K562 (cell line): ENCODE measurements at regions not wholly inside any gene's neighbourhood (a gene's known extent, or its start where the extent isn't known, plus 50 kb on each side); places are given as distances from the start of the nearest gene placed in this dataset.

Source experiments
- ATAC-seq: fragments of 200-7000 bp; cut with Tn5 transposase; 3 replicates; pipeline ENCODE4 v1.9.1; 2020; ENCODE audit warnings: moderate library complexity
- BruUV-seq: library from RNA; stranded (reverse); fragments of 400-500 nt; replicated peaks from 2 replicates; lab custom pipeline; 2021; lab: Mats Ljungman, UMichigan
- CTCF ChIA-PET: fragments of 300-600 bp; formaldehyde crosslinking; extraction: SDS; loops from one replicate; lab custom pipeline; 2021; ENCODE audit warnings: low intra/inter-chr PET ratio; lab: Yijun Ruan, JAX
- POLR2A ChIA-PET: fragments of 300-600, 350-650 bp; sonication (Branson Sonifier 250); formaldehyde crosslinking; extraction: SDS; loops from one replicate; lab custom pipeline; 2021; ENCODE audit warnings: antibody characterized with exemption, inconsistent platforms; lab: Yijun Ruan, JAX
- DNase-seq, 4 experiments: peaks; one replicate each; pipeline versions ENCODE4 v3.0.0 to v3.0.0-alpha.2; 2011 to 2018; ENCODE audit warnings: low spot score in 3 of 4, mixed read lengths in 3 of 4; ENCODE audit errors: extremely low read depth in 1 of 4
- FAIRE-seq: peaks from 2 replicates; lab custom pipeline; 2011; peaks lifted over from hg19 to GRCh38; lab: Jason Lieb, UNC
- H2AFZ ChIP-seq: 2 replicates; pipeline ENCODE4 v1.6.0; 2011; ENCODE audit warnings: low read depth, low read length, control low read depth, inconsistent platforms
- H3K27ac ChIP-seq: fragments of 200-600 bp; 3 replicates; pipeline ENCODE4 v1.8.0; 2011; ENCODE audit warnings: low read depth, mild to moderate bottlenecking, control low read depth, inconsistent platforms, low read length, moderate library complexity, mixed read lengths; ENCODE audit errors: extremely low read depth
- H3K27me3 ChIP-seq, 2 experiments: fragments of 300-600 bp in 1 of 2; 2 replicates in 1 of 2; 3 replicates in 1 of 2; pipeline versions ENCODE4 v1.6.0 to v1.8.0; 2011; ENCODE audit warnings: inconsistent platforms in 2 of 2, low read length in 2 of 2, mild to moderate bottlenecking in 1 of 2, mixed read lengths in 1 of 2, moderate library complexity in 1 of 2; ENCODE audit not compliant: control insufficient read depth in 2 of 2, insufficient read depth in 2 of 2
- H3K36me3 ChIP-seq: fragments of 300-600 bp; 3 replicates; pipeline ENCODE4 v1.8.0; 2011; ENCODE audit warnings: mild to moderate bottlenecking, low read length, inconsistent platforms; ENCODE audit not compliant: control insufficient read depth, insufficient read depth
- H3K4me1 ChIP-seq, 2 experiments: fragments of 200-600 bp in 1 of 2; replicated peaks in 1 of 2; 2 replicates in 1 of 2; 3 replicates in 1 of 2; pipeline versions ENCODE4 v1.5.1 to v1.8.0; 2011; ENCODE audit warnings: inconsistent platforms in 2 of 2, low read length in 2 of 2, mild to moderate bottlenecking in 1 of 2, mixed read lengths in 1 of 2, moderate library complexity in 1 of 2; ENCODE audit not compliant: control insufficient read depth in 2 of 2, insufficient read depth in 2 of 2
- H3K4me2 ChIP-seq: 2 replicates; pipeline ENCODE4 v1.6.1; 2011; ENCODE audit warnings: low read length, control low read depth, inconsistent platforms, mixed read lengths; ENCODE audit not compliant: insufficient read depth
- H3K4me3 ChIP-seq: fragments of 200-600 bp; sonication (generic), shearing (Covaris generic); 2 replicates; pipeline ENCODE4 v1.5.1; 2016; ENCODE audit warnings: control low read depth, inconsistent platforms
- H3K79me2 ChIP-seq: fragments of 200-600 bp; 3 replicates; pipeline ENCODE4 v1.8.0; 2011; ENCODE audit warnings: low read length, inconsistent platforms; ENCODE audit not compliant: control insufficient read depth, insufficient read depth
- H3K9ac ChIP-seq, 2 experiments: 2 replicates each; pipeline versions ENCODE4 v1.6.0 to v1.6.1; 2011; ENCODE audit warnings: low read depth in 2 of 2, low read length in 2 of 2, control low read depth in 1 of 2, inconsistent platforms in 1 of 2, mild to moderate bottlenecking in 1 of 2, mixed read lengths in 1 of 2; ENCODE audit not compliant: insufficient read depth in 1 of 2
- H3K9me1 ChIP-seq: one replicate; pipeline ENCODE4 v1.6.0; 2011; ENCODE audit warnings: inconsistent platforms, mild to moderate bottlenecking, low read length, moderate library complexity; ENCODE audit not compliant: control insufficient read depth, insufficient read depth
- H3K9me3 ChIP-seq: replicated peaks from 2 replicates; pipeline ENCODE4 v1.5.1; 2011; ENCODE audit warnings: low read depth, low read length, inconsistent platforms; ENCODE audit not compliant: control insufficient read depth, insufficient read depth
- H4K20me1 ChIP-seq: replicated peaks from 2 replicates; pipeline ENCODE4 v1.6.1; 2011; ENCODE audit warnings: low read length, inconsistent platforms, mixed read lengths; ENCODE audit not compliant: control insufficient read depth, insufficient read depth
- ZNF121 ChIP-seq: sonication (generic); formaldehyde crosslinking; conservative IDR thresholded peaks from 2 replicates; pipeline ENCODE4 v1.8.0; 2022; ENCODE audit warnings: missing genetic modification reagents
- WGBS: fragments of 100-300 bp; shearing (Covaris generic); methylation state at CpG from one replicate; pipeline ENCODE4 v1.1.6; 2016; ENCODE audit warnings: low coverage, mixed read lengths; ENCODE audit not compliant: insufficient coverage; ENCODE audit errors: missing lambda C conversion rate; 5-methylcytosine and 5-hydroxymethylcytosine counted together
- in situ Hi-C: fragments of 300-500 bp; cut with MboI; formaldehyde crosslinking; loops from 4 replicates; pipeline ENCODE4 v1.15.0; 2018; ENCODE audit warnings: inconsistent platforms, mixed read lengths
- intact Hi-C: fragments of 100-400 bp; cut with micrococcal nuclease; formaldehyde crosslinking; loops from 2 replicates; pipeline ENCODE4 v1.14.2; 2022
- TF ChIP-seq, protein P1 (sequence below): sonication (generic); formaldehyde crosslinking; IDR thresholded peaks from 2 replicates; pipeline ENCODE4 v1.8.0; 2022; ENCODE audit warnings: missing genetic modification reagents, mild to moderate bottlenecking, borderline replicate concordance
- TF ChIP-seq, protein P2 (sequence below): sonication (generic); formaldehyde crosslinking; IDR thresholded peaks from 2 replicates; pipeline ENCODE4 v1.8.1; 2022; ENCODE audit warnings: missing genetic modification reagents

DNA sequence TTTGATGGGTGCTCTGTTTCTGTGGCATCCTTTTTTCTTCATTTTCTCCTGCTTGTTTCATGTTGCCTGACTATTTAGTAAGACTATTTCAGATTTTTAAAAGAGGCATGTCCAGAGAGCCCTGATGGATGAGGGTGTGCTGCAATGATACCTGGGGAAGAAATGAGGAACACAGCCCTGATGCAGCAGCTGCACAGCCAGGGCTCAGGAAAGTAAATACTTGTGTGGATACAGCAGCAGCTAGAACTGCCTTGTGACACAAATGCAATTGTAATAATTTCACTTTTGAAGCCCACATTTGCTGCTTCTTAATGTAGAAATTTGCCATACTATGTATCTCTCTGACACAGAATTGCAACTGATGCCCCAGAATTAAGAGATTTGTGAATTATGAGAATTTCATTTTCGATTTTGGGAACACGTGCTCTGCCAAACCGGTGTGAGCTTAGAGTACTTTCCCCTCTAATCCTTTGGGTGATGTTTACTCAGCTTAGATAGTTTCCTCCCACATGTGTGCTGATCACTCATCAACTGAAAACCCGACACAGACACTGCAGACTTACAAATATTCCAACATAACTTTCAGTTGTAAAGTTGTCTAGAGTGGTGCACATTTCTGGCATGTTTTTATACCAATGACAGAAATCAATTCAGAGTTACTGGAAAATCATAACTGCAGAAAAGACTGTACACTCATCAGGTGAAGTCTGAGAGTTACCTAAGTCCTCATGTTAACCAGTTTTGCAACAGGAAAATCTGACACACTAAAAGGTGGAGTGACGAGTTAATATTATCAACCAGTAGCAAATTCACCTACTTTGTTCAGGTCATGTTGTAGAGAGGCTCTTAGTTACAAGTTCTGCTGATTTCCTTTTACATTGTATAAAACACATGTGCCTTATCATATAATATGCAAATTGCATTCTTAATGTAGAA lies 383.4 kb downstream of the CBLN2 start:
- ChIA-PET POLR2A (no interaction called here), CTCF (no interaction called here)
- Histone ChIP-seq H3K27me3 (no peaks in the 10 kb centered on the region), H3K27ac (no peak overlapping the region), H3K4me3 (no peak overlapping the region), H3K9me1 (no peaks in the 10 kb centered on the region), H3K9ac (no peak overlapping the region), H3K4me2 (no peak overlapping the region), H3K79me2 (no peaks in the 10 kb centered on the region), H3K36me3 (no peaks in the 10 kb centered on the region), H3K9me3 (no peaks in the 10 kb centered on the region)
- no peak for FAIRE-seq
- WGBS: 3% methylated on average over 5 of the region's 5 CpGs
- TF ChIP-seq, protein P1, sequence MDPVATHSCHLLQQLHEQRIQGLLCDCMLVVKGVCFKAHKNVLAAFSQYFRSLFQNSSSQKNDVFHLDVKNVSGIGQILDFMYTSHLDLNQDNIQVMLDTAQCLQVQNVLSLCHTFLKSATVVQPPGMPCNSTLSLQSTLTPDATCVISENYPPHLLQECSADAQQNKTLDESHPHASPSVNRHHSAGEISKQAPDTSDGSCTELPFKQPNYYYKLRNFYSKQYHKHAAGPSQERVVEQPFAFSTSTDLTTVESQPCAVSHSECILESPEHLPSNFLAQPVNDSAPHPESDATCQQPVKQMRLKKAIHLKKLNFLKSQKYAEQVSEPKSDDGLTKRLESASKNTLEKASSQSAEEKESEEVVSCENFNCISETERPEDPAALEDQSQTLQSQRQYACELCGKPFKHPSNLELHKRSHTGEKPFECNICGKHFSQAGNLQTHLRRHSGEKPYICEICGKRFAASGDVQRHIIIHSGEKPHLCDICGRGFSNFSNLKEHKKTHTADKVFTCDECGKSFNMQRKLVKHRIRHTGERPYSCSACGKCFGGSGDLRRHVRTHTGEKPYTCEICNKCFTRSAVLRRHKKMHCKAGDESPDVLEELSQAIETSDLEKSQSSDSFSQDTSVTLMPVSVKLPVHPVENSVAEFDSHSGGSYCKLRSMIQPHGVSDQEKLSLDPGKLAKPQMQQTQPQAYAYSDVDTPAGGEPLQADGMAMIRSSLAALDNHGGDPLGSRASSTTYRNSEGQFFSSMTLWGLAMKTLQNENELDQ: no peak
- no peak for TF ChIP-seq ZNF121 (CRISPR knock-in tag)
- TF ChIP-seq, protein P2, sequence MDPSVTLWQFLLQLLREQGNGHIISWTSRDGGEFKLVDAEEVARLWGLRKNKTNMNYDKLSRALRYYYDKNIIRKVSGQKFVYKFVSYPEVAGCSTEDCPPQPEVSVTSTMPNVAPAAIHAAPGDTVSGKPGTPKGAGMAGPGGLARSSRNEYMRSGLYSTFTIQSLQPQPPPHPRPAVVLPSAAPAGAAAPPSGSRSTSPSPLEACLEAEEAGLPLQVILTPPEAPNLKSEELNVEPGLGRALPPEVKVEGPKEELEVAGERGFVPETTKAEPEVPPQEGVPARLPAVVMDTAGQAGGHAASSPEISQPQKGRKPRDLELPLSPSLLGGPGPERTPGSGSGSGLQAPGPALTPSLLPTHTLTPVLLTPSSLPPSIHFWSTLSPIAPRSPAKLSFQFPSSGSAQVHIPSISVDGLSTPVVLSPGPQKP (CRISPR knock-in tag): no peak
- TF ChIP-seq, all 486 proteins: peak for 0
- H3K4me1 ChIP-seq: no peaks in the 10 kb centered on the region
- in situ Hi-C loops: no loop called here
- no peak for ATAC-seq
- no peak overlapping the region for H2AFZ ChIP-seq
- no peak for DNase-seq
- intact Hi-C loops: no loop called here
- no TSS peak for BruUV-seq
- H4K20me1 ChIP-seq: no peaks in the 10 kb centered on the region
